Activated T-cell treated with anti-CD3 and anti-CD28 coated beads, Interleukin-2, amount 50 U/mL, for 24 hours (primary cell): ENCODE measurements at regions not wholly inside any gene's neighbourhood (a gene's known extent, or its start where the extent isn't known, plus 50 kb on each side); places are given as distances from the start of the nearest gene placed in this dataset.
"Not testable (repeated sequence)": the region's sequence is repeated elsewhere in the genome, so short reads cannot be mapped to it uniquely, and the experiment has no call there.

Experiments
- DNase-seq: peaks from one replicate; pipeline ENCODE4 v3.0.0-alpha.2; 2020
- H3K27ac Mint-ChIP-seq: 2 replicates; pipeline ENCODE4 v1.8.0; 2020; ENCODE audit warnings: mild to moderate bottlenecking, mixed read lengths
- H3K27me3 Mint-ChIP-seq: 2 replicates; pipeline ENCODE4 v1.8.0; 2020; ENCODE audit warnings: mixed read lengths
- H3K36me3 Mint-ChIP-seq: 2 replicates; pipeline ENCODE4 v1.8.0; 2020; ENCODE audit warnings: low read depth, mixed read lengths
- H3K4me1 Mint-ChIP-seq: 2 replicates; pipeline ENCODE4 v1.8.0; 2020; ENCODE audit warnings: low read depth, mixed read lengths
- H3K4me3 Mint-ChIP-seq: 2 replicates; pipeline ENCODE4 v1.8.0; 2020; ENCODE audit warnings: mild to moderate bottlenecking, moderate library complexity, mixed read lengths
- H3K9me3 Mint-ChIP-seq: 2 replicates; pipeline ENCODE4 v1.8.0; 2020; ENCODE audit warnings: mixed read lengths

GRCh38 chr16:16530744-16531143 is 151.8 kb downstream of the NPIPA7 start:
- not testable (repeated sequence) for H3K27ac Mint-ChIP-seq, DNase-seq, H3K4me1 Mint-ChIP-seq, H3K36me3 Mint-ChIP-seq, H3K4me3 Mint-ChIP-seq, H3K27me3 Mint-ChIP-seq, H3K9me3 Mint-ChIP-seq

GRCh38 chr16:16535565-16535964 is 156.6 kb downstream of the NPIPA7 start:
- H3K27ac Mint-ChIP-seq, result not testable (repeated sequence)

GRCh38 chr16:16536151-16536550 is 157.2 kb downstream of the NPIPA7 start:
- not testable (repeated sequence) for H3K27me3 Mint-ChIP-seq

More at GRCh38 chr16:16535565-16535964, 156.6 kb downstream of the NPIPA7 start:
- not testable (repeated sequence) for H3K4me3 Mint-ChIP-seq, H3K36me3 Mint-ChIP-seq, H3K4me1 Mint-ChIP-seq, H3K9me3 Mint-ChIP-seq, DNase-seq, H3K27me3 Mint-ChIP-seq

GRCh38 chr16:16549710-16550109 is 170.8 kb downstream of the NPIPA7 start:
- not testable (repeated sequence) for H3K4me1 Mint-ChIP-seq, DNase-seq, H3K4me3 Mint-ChIP-seq, H3K27me3 Mint-ChIP-seq, H3K9me3 Mint-ChIP-seq, H3K36me3 Mint-ChIP-seq, H3K27ac Mint-ChIP-seq

More at GRCh38 chr16:16536151-16536550, 157.2 kb downstream of the NPIPA7 start:
- not testable (repeated sequence) for H3K27ac Mint-ChIP-seq, H3K36me3 Mint-ChIP-seq, DNase-seq, H3K4me1 Mint-ChIP-seq, H3K4me3 Mint-ChIP-seq, H3K9me3 Mint-ChIP-seq

- not testable (repeated sequence) for H3K4me1 Mint-ChIP-seq, H3K27ac Mint-ChIP-seq, DNase-seq, H3K9me3 Mint-ChIP-seq, H3K36me3 Mint-ChIP-seq, H3K27me3 Mint-ChIP-seq, H3K4me3 Mint-ChIP-seq
Measured at GRCh38 chr16:16550824-16551223, 171.9 kb downstream of the NPIPA7 start.

- not testable (repeated sequence) for H3K27ac Mint-ChIP-seq, H3K27me3 Mint-ChIP-seq, H3K36me3 Mint-ChIP-seq, H3K4me3 Mint-ChIP-seq, H3K9me3 Mint-ChIP-seq, DNase-seq, H3K4me1 Mint-ChIP-seq
Measured at GRCh38 chr16:16552819-16553340, 173.9 kb downstream of the NPIPA7 start.

GRCh38 chr16:16559179-16559740 is 180.3 kb downstream of the NPIPA7 start:
- H3K36me3 Mint-ChIP-seq, H3K4me1 Mint-ChIP-seq, H3K4me3 Mint-ChIP-seq, H3K9me3 Mint-ChIP-seq, H3K27ac Mint-ChIP-seq, DNase-seq: not testable (repeated sequence)
- peaks cover 19% of the 10 kb centered on the region for H3K27me3 Mint-ChIP-seq

- DNase-seq, H3K4me1 Mint-ChIP-seq, H3K27ac Mint-ChIP-seq, H3K4me3 Mint-ChIP-seq, H3K9me3 Mint-ChIP-seq, H3K36me3 Mint-ChIP-seq: not testable (repeated sequence)
- peaks cover 15% of the 10 kb centered on the region for H3K27me3 Mint-ChIP-seq
Measured at GRCh38 chr16:16561532-16561931, 182.6 kb downstream of the NPIPA7 start.

- not testable (repeated sequence) for H3K4me1 Mint-ChIP-seq, H3K4me3 Mint-ChIP-seq, DNase-seq, H3K9me3 Mint-ChIP-seq, H3K27ac Mint-ChIP-seq, H3K36me3 Mint-ChIP-seq
- peaks cover 15% of the 10 kb centered on the region for H3K27me3 Mint-ChIP-seq
Measured at GRCh38 chr16:16563962-16564361, 185.0 kb downstream of the NPIPA7 start.

GRCh38 chr16:16565326-16565725 is 186.4 kb downstream of the NPIPA7 start:
- H3K27ac Mint-ChIP-seq, H3K27me3 Mint-ChIP-seq, H3K9me3 Mint-ChIP-seq, DNase-seq, H3K4me3 Mint-ChIP-seq, H3K4me1 Mint-ChIP-seq, H3K36me3 Mint-ChIP-seq: not testable (repeated sequence)

- not testable (repeated sequence) for H3K4me3 Mint-ChIP-seq, H3K27me3 Mint-ChIP-seq, H3K27ac Mint-ChIP-seq, H3K36me3 Mint-ChIP-seq, H3K9me3 Mint-ChIP-seq, DNase-seq, H3K4me1 Mint-ChIP-seq
Measured at GRCh38 chr16:16570055-16570454, 191.1 kb downstream of the NPIPA7 start.

GRCh38 chr16:16570874-16571273 is 191.9 kb downstream of the NPIPA7 start:
- not testable (repeated sequence) for H3K9me3 Mint-ChIP-seq, H3K27me3 Mint-ChIP-seq, H3K36me3 Mint-ChIP-seq, DNase-seq, H3K27ac Mint-ChIP-seq, H3K4me1 Mint-ChIP-seq, H3K4me3 Mint-ChIP-seq

GRCh38 chr16:16572130-16572774 is 193.3 kb downstream of the NPIPA7 start:
- not testable (repeated sequence) for H3K4me1 Mint-ChIP-seq, H3K27ac Mint-ChIP-seq, DNase-seq, H3K9me3 Mint-ChIP-seq, H3K36me3 Mint-ChIP-seq, H3K27me3 Mint-ChIP-seq, H3K4me3 Mint-ChIP-seq

GRCh38 chr16:16577062-16577461 is 198.1 kb downstream of the NPIPA7 start:
- H3K9me3 Mint-ChIP-seq, H3K36me3 Mint-ChIP-seq, H3K27ac Mint-ChIP-seq, DNase-seq, H3K27me3 Mint-ChIP-seq, H3K4me3 Mint-ChIP-seq, H3K4me1 Mint-ChIP-seq: not testable (repeated sequence)

- DNase-seq, result no peak
- Mint-ChIP-seq H3K4me1 (no peaks in the 10 kb centered on the region), H3K9me3 (no peaks in the 10 kb centered on the region), H3K27me3 (peaks cover 5% of the 10 kb centered on the region), H3K4me3 (no peak overlapping the region), H3K27ac (no peak overlapping the region), H3K36me3 (no peaks in the 10 kb centered on the region)
Measured at GRCh38 chr16:16578701-16579100, 199.8 kb downstream of the NPIPA7 start.

- not testable (repeated sequence) for H3K4me1 Mint-ChIP-seq, H3K9me3 Mint-ChIP-seq, H3K4me3 Mint-ChIP-seq, H3K27me3 Mint-ChIP-seq, H3K27ac Mint-ChIP-seq, DNase-seq, H3K36me3 Mint-ChIP-seq
Measured at GRCh38 chr16:16582916-16583315, 204.0 kb downstream of the NPIPA7 start.
